ENCODE measurements at regions not wholly inside any gene's neighbourhood (a gene's known extent, or its start where the extent isn't known, plus 50 kb on each side); places are given as distances from the start of the nearest gene placed in this dataset.

DNA sequence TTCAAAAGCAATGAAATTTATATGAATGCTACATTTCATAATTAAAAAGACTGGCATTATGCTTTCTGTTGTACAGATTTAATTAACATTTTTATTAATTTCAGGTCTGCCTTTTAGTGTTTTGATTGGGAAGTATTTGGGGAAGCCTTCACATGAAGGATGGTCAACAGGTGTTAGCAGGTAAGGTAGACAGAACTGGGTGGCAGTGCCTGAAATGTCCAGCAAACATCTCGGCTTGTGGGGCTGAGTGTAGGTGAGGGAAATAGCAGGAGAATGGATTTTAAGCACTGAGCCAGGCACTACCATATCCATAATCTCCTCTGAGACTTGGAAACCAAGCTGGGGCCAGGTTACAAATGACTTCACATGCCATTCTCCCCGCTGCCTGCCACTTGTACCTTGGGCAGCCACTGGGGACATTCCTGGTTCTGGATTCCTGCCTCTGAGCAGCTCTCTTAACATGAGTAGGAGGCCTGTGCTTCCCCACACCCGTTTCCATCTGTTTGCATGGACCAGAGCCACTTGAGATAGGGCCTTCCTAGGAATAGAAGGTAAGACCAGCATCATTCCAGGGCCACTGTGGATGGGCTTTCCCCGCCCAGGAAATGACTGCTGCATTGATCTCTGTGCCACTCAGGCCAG lies 125.9 kb upstream of the HES1 start:
- TF ChIP-seq EZH2 (IDR thresholded peaks at IDR 0.05; ENCODE audit: borderline replicate concordance, low read length), result no peak
- TF ChIP-seq, protein P1, sequence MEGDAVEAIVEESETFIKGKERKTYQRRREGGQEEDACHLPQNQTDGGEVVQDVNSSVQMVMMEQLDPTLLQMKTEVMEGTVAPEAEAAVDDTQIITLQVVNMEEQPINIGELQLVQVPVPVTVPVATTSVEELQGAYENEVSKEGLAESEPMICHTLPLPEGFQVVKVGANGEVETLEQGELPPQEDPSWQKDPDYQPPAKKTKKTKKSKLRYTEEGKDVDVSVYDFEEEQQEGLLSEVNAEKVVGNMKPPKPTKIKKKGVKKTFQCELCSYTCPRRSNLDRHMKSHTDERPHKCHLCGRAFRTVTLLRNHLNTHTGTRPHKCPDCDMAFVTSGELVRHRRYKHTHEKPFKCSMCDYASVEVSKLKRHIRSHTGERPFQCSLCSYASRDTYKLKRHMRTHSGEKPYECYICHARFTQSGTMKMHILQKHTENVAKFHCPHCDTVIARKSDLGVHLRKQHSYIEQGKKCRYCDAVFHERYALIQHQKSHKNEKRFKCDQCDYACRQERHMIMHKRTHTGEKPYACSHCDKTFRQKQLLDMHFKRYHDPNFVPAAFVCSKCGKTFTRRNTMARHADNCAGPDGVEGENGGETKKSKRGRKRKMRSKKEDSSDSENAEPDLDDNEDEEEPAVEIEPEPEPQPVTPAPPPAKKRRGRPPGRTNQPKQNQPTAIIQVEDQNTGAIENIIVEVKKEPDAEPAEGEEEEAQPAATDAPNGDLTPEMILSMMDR (conservative IDR thresholded peaks at IDR 0.05 in 1 of 2, IDR thresholded peaks at IDR 0.05 in 1 of 2; ENCODE audit: extremely low read depth in 1 of 2, insufficient read depth in 1 of 2, low read depth in 1 of 2, low read length in 2 of 2), result no peak
